ENCODE measurements at regions not wholly inside any gene's neighbourhood (a gene's known extent, or its start where the extent isn't known, plus 50 kb on each side); places are given as distances from the start of the nearest gene placed in this dataset.

DNA sequence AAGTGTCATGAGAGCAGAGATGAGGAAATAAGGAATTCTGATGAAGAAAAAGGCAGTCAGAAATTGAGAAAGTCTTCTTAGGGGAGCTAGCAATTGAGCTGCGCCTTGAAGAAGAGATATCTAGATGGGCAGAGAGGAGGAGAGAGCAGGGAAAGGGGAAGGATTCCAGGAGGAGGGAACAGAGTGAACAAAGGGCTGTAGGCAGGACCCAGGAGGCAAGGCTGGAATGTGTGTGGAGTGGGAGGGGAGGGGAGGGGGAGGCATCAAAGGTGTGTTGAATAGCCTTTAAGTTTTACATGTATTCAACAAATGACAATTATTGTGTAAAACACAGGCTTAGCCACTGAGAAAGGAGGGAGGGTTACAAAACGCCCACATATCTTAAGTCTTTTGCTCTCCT, 164.5 kb downstream of the TDRD15 start:
- FAIRE-seq: no peak

GRCh38 chr2:21288739-21289520, 165.2 kb downstream of the TDRD15 start:
- FAIRE-seq: no peak

DNA sequence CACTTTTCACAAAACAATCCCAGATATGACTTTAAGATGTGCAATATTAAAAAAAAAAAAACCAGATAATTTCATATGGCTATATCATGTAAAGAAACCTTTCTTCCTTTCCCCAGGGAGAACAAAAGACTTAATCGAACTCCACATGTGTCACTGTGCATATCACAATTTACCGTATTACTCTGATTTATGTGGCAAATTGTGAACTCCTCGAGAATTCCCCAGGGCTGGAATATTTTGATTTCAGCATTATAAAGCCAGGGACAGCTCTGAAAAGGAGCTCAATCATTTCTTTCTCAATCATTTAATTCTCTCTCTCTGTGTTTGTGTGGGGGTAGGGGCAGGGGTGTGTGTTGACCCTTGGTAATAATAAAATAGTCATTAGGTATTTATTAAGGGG, 165.8 kb downstream of the TDRD15 start:
- no peak for FAIRE-seq

DNA sequence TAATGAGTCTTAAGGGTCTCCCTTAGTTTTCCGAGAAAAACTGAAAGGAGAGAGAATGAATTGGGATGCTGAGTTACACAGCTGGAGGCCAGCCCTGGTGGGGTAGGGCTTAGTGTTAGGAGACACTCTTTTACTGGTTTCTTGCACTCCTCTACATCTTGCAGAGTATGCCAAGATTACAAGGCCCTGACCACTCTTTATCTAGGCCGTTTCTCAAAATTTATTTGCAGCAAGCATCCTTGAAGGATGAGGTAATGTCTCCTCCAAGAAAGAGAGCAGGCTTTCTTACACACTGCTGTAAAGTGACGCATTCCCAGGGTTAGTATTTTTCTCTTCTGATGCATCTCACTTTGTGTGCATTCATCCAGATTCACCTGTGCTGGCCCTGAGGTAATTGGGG, 166.2 kb downstream of the TDRD15 start:
- FAIRE-seq: no peak

- FAIRE-seq: no peak
Measured at GRCh38 chr2:21291426-21291825, 167.7 kb downstream of the TDRD15 start.

- FAIRE-seq: no peak
Measured at GRCh38 chr2:21294446-21294845, 170.7 kb downstream of the TDRD15 start.

GRCh38 chr2:21299411-21299810, 175.6 kb downstream of the TDRD15 start:
- no peak for FAIRE-seq

DNA sequence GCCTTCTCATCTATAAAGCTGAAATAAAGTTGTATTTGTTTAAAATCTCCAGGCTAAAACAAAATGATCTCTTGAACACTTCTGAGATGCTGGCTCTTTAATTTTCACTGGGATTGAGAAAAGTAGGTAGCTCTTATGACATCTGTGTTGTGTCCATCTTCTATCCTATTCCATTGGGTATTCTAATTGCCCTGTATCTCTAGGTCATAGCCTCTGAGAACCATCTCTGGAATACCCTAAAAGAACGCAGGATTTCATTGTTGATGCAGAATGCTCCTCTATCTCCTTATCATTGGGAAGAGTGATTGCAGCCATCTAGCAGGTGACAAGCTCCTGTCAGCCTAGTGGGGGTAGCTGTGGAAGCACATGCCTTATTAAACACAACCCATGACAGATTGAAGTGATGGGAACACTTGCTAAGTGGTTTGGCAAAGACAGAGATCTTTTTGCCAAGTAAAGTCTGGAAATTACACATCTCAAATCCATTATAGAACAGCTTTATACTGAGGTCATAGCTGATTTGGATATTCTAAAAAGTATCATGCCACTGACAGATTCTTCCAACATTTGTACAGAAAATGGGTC, 178.2 kb downstream of the TDRD15 start:
- no peak for FAIRE-seq

- FAIRE-seq: peak; percentile 5
Measured at GRCh38 chr2:21303876-21304275, 180.1 kb downstream of the TDRD15 start.

DNA sequence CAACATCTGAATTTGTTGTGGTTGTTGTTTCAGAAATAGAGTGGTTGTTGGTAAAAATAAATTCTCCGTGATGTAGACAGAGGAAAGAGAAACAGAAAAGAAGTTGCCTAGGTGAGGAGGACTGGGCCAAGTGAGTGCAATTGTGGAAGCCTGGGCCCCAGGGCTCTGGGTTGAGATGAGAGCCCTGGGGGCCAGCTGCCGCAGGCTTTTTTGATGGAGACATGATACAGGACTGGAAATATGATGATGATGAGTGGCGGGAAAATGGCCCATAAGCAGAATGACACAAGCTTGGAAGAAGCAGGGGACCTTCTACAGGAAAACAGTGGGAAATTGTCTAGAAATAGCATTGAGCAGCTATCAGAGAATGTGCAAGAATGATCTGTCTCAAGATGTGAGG, 181.8 kb downstream of the TDRD15 start:
- FAIRE-seq: no peak

- FAIRE-seq: no peak
Measured at GRCh38 chr2:21306235-21306634, 182.5 kb downstream of the TDRD15 start.

GRCh38 chr2:21307037-21307436, 183.3 kb downstream of the TDRD15 start:
- FAIRE-seq: no peak

DNA sequence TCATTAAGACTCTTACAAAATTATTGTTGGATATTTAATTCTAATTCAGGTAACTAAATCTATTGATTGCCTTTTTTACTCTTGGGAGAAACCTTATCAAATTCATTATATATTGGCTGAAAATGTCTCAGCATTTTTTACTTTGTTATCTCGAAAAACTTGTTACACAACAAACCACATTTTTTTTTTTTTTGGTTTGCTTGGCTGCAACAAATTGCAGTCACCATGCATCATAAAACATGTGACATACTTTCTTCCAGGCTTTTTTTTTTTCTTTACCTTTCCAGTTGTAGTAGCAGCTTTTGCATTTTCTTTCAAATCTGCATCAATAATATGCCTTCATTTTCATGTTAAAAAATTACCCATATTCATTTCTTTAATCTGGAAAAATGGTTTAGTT, 186.7 kb downstream of the TDRD15 start:
- no peak for FAIRE-seq

GRCh38 chr2:21314322-21314835, 190.6 kb downstream of the TDRD15 start:
- no peak for FAIRE-seq

DNA sequence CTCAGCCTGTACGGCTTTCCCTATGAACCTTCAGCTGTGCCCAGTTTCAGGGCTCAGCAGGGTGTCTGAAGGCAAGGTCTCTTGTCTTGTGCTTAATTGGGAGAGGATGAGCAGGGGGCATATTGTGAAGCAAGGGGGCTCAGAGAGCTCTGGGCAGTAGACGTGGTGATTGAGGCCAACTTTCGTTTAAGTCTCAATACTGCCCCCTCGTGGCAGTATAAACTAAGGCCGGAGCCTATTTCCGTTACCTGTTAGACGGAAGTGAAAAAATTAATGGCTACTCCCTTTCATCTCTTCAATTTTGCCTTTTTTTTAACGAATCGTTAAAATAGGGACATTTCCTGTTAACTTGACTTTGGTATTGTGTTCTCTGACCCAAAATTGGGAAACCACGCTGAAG, 193.4 kb downstream of the TDRD15 start:
- no peak for FAIRE-seq

GRCh38 chr2:21318263-21318662, 194.5 kb downstream of the TDRD15 start:
- no peak for FAIRE-seq

- no peak for FAIRE-seq
Measured at GRCh38 chr2:21326152-21326551, 202.4 kb downstream of the TDRD15 start.

GRCh38 chr2:21328177-21328576, 204.4 kb downstream of the TDRD15 start:
- FAIRE-seq: no peak

GRCh38 chr2:21330786-21331391, 207.1 kb downstream of the TDRD15 start:
- FAIRE-seq: no peak

DNA sequence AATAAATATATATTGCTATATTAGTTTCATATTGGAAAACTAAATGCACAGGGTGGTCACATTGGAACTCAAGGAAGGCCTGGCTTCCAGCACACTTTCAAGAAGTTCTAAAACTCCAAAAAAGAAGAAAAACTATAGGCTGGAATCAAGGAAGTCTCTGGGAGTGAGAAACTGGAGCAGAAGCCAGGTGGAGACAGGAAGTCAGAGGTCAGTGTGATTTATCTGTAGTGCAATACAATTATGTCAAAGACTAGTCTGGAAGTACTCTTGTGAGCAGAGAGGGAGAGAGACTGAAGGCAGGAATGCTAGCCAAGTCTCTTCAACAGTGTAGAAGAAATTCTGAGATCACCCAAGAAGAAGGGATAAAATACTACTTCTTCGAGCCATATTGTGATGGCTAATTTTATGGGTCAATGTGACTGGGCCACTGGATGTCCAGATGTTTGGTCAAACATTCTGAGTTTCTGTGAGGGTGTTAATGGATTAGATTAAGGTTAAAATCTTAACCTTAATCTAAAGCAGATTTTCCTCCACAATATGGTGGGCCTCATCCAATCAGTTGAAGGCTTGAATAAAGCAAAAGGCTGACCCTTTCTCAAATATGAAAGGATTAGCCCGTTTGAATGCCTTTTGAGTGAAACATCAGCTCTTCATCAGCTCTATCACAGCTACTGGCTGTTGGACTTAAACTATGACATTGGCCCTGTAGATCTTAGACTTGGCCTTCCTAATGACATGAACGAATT, 208.0 kb downstream of the TDRD15 start:
- FAIRE-seq: peak; percentile 55

- no peak for FAIRE-seq
Measured at GRCh38 chr2:21332993-21333625, 209.3 kb downstream of the TDRD15 start.

- peak; percentile 47 for FAIRE-seq
Measured at GRCh38 chr2:21333684-21334083, 209.9 kb downstream of the TDRD15 start.

- no peak for FAIRE-seq
Measured at GRCh38 chr2:21346984-21347383, 223.2 kb downstream of the TDRD15 start.
